HFF-Myc (cell line): ENCODE measurements at regions not wholly inside any gene's neighbourhood (a gene's known extent, or its start where the extent isn't known, plus 50 kb on each side); places are given as distances from the start of the nearest gene placed in this dataset.

Experiments
- DNase-seq: peaks from one replicate; pipeline ENCODE4 v3.0.0-alpha.2; 2011; ENCODE audit warnings: low read depth; ENCODE audit errors: extremely low read depth
- H3K4me3 ChIP-seq: replicated peaks from 2 replicates; pipeline ENCODE4 v1.5.1; 2011; ENCODE audit warnings: low read depth, mild to moderate bottlenecking, control low read depth, low read length
- CTCF ChIP-seq: IDR thresholded peaks from 2 replicates; pipeline ENCODE4 v1.5.1; 2012; ENCODE audit warnings: mild to moderate bottlenecking, low read depth, low read length, control low read depth; ENCODE audit errors: missing control alignments

- no peak for TF ChIP-seq CTCF
- H3K4me3 ChIP-seq: no peak overlapping the region
- DNase-seq: no peak
Measured at GRCh38 chr3:63753995-63754394, 65.1 kb upstream of the C3orf49 start.

GRCh38 chr3:63762180-63762579, 56.9 kb upstream of the C3orf49 start:
- TF ChIP-seq CTCF: no peak
- no peak overlapping the region for H3K4me3 ChIP-seq
- DNase-seq: peak; percentile 55

GRCh38 chr3:63762934-63763550, 56.1 kb upstream of the C3orf49 start:
- no peak for TF ChIP-seq CTCF
- no peak overlapping the region for H3K4me3 ChIP-seq
- DNase-seq: peak; percentile 11

GRCh38 chr3:63764511-63764910, 54.6 kb upstream of the C3orf49 start:
- no peak overlapping the region for H3K4me3 ChIP-seq
- no peak for DNase-seq
- TF ChIP-seq CTCF: no peak

- no peak for DNase-seq
- no peak for TF ChIP-seq CTCF
- H3K4me3 ChIP-seq: no peak overlapping the region
Measured at GRCh38 chr3:63766261-63766660, 52.8 kb upstream of the C3orf49 start.

GRCh38 chr3:63768386-63768785, 50.7 kb upstream of the C3orf49 start:
- H3K4me3 ChIP-seq: no peak overlapping the region
- no peak for DNase-seq
- TF ChIP-seq CTCF: no peak

- no peak for DNase-seq
- TF ChIP-seq CTCF: no peak
- no peak overlapping the region for H3K4me3 ChIP-seq
Measured at GRCh38 chr3:63768888-63769287, 50.2 kb upstream of the C3orf49 start.
